ENCODE measurements at regions not wholly inside any gene's neighbourhood (a gene's known extent, or its start where the extent isn't known, plus 50 kb on each side); places are given as distances from the start of the nearest gene placed in this dataset.

GRCh38 chr7:85386460-85386859, 199.6 kb upstream of the SEMA3D start:
- TF ChIP-seq CTCF (IDR thresholded peaks at IDR 0.05; ENCODE audit: insufficient read depth, low read length), result no peak
- TF ChIP-seq, protein P1, sequence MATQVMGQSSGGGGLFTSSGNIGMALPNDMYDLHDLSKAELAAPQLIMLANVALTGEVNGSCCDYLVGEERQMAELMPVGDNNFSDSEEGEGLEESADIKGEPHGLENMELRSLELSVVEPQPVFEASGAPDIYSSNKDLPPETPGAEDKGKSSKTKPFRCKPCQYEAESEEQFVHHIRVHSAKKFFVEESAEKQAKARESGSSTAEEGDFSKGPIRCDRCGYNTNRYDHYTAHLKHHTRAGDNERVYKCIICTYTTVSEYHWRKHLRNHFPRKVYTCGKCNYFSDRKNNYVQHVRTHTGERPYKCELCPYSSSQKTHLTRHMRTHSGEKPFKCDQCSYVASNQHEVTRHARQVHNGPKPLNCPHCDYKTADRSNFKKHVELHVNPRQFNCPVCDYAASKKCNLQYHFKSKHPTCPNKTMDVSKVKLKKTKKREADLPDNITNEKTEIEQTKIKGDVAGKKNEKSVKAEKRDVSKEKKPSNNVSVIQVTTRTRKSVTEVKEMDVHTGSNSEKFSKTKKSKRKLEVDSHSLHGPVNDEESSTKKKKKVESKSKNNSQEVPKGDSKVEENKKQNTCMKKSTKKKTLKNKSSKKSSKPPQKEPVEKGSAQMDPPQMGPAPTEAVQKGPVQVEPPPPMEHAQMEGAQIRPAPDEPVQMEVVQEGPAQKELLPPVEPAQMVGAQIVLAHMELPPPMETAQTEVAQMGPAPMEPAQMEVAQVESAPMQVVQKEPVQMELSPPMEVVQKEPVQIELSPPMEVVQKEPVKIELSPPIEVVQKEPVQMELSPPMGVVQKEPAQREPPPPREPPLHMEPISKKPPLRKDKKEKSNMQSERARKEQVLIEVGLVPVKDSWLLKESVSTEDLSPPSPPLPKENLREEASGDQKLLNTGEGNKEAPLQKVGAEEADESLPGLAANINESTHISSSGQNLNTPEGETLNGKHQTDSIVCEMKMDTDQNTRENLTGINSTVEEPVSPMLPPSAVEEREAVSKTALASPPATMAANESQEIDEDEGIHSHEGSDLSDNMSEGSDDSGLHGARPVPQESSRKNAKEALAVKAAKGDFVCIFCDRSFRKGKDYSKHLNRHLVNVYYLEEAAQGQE (IDR thresholded peaks at IDR 0.05; ENCODE audit: insufficient replicate concordance, low read depth), result no peak

Data from HL-60 (cell line).